HG02981 (cell line): ENCODE measurements at regions not wholly inside any gene's neighbourhood (a gene's known extent, or its start where the extent isn't known, plus 50 kb on each side); places are given as distances from the start of the nearest gene placed in this dataset.

Experiments
- ATAC-seq: cut with Tn5 transposase; IDR thresholded peaks from one replicate; pipeline ENCODE4 v1.9.1; 2021; ENCODE audit warnings: mild to moderate bottlenecking, moderate library complexity; ENCODE audit not compliant: unreplicated experiment

DNA sequence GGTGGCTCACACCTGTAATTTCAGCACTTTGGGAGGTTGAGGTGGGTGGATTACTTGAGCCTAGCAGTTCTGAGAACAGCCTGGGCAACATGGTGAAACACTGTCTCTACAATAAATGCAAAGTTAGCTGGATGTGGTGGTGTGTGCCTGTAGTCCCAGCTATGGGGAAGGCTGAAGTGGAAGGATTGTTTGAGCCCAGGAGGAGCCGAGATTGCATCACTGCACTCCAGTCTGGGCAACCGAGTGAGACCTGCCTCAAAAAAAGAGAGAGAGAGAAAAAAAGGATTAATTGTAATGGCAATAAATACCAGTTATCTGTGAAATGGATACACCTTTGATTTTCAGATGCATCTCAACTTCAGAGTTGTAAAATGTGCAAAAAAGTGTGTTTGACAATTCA, 58.8 kb downstream of the SPRY1 start:
- no peak for ATAC-seq

DNA sequence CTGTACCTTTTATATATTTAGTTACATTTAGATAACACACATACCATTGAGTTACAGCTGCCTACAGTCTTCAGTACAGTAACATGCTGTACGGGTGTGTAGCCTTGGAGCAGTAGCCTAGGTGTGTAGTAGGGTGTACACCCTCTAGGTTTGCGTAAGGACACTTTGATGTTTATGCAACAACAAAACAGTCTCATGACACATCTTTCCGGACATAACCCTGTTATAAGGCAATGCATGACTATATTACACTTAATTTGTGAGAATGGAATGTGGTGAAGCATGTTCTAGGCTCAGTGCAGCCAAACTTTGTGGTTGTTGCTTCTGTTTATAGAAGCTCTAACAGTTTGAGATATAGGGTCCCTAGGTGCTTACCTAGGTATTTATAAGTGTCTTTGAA, 65.4 kb downstream of the SPRY1 start:
- ATAC-seq, result no peak

DNA sequence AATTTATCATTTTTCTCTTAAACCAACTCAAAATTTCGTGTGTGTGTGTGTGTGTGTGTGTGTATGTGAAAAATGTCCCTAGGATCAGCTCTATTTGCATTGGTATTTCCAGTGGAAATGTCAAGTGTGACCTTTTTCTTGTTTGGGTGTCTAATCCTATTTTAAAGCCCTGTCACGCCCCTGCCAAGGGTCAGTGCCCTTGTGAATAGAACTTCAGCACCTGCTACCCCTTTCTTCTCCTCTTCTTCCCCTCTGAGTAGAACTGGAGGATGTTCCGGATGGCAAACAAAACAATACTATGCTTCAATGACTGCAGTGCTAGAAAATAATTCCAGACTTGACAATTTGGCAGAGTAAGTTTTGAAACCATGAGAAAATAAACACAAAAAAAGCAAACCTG, 67.3 kb downstream of the SPRY1 start:
- ATAC-seq, result no peak

DNA sequence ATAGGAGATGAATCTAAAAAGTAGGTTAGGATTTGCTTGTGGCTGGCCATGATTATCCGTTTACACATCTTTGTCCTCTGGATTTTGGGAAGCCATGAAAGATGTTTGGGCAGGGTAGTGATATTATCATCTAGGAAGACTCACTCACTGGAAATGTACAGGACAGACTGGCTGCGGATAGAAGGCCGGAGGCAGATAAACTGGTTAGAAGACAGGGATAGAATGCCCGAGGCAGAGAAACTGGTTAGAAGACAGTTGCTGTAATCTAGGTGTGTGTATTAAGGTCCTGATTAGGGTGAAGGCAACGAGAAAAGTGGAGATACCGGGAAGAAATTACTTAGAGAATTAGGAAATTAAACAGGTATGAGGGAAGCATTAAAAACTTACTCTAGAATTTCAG, 68.8 kb downstream of the SPRY1 start:
- ATAC-seq, result no peak

DNA sequence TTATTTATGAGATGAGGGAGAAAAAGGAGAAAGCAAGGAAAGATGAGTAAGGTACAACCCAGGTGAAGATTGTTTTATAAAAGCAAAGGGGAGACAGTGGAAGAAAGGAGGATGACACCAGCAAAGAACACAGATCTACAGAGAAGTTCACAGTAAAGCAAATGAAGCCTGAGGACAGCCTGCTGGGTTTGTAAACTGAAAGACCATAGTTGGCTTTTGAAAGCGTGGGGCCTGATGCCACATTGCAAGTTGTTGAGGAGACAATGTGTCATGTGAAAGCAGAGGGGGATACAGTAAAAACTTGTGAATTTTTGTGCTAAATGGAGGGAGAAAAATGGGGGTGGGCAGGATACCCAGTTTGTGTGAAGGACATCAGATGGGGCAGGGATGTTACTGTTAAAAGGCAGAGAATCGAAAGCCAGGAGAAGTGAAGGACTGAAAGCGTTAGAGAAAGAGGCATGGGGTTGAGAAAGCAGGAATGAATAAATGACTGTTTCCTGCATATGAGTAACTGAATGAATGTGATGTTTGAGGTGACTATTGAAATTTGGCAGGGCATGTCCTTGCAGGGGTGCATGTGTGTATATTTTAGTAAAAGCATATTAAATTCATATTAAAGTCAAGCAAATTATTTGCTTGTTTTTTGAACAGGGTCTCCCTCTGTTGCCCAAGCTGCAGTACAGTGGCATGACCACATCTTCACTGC, 69.6 kb downstream of the SPRY1 start:
- no peak for ATAC-seq

DNA sequence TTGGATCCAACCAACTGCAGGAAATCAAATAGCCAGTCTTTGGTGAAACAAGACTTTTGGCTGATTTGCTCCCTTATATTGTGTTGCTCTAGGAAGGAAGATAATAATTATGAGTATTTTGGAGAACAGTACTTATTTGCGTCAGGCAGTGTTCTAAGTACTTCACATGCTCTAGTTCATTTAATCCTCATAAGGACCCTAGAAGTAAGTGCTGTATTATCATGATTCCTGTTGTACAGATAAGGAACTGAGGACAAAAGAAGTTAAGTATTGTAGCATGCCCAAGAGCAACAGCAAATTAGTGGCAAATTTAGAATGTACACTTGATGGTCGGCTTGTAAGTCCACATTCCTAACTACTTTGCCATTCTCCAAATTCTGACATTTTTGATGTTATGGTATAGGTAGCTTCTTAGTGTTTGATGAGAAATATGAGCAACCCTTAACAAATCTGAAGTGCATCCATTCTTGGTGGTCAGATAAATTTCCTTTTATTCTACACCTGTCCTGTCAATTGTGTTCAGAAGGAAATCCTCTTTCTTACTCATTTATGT, 72.0 kb downstream of the SPRY1 start:
- ATAC-seq, result no peak

- ATAC-seq, result no peak
Measured at GRCh38 chr4:123469245-123469644, 72.7 kb downstream of the SPRY1 start.

- no peak for ATAC-seq
Measured at GRCh38 chr4:123469696-123470095, 73.1 kb downstream of the SPRY1 start.

DNA sequence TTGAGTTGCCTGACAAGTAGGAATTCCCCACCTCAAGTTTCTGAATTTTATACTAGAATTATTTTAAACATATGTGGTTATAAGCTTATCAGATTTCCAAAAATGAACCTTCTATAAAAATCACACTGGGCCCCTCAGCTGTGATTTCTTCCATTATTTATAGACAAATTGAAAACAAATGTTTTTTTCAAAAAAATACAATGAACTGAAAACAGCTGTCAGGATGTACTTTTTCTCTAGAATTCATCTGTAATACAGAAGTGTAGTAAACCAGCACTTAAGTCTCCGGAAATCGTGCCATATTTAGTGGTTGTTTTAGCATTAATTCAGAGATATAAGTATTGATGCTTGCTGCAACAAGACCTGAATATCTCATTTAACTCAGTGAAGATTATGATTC, 74.0 kb downstream of the SPRY1 start:
- ATAC-seq, result no peak

DNA sequence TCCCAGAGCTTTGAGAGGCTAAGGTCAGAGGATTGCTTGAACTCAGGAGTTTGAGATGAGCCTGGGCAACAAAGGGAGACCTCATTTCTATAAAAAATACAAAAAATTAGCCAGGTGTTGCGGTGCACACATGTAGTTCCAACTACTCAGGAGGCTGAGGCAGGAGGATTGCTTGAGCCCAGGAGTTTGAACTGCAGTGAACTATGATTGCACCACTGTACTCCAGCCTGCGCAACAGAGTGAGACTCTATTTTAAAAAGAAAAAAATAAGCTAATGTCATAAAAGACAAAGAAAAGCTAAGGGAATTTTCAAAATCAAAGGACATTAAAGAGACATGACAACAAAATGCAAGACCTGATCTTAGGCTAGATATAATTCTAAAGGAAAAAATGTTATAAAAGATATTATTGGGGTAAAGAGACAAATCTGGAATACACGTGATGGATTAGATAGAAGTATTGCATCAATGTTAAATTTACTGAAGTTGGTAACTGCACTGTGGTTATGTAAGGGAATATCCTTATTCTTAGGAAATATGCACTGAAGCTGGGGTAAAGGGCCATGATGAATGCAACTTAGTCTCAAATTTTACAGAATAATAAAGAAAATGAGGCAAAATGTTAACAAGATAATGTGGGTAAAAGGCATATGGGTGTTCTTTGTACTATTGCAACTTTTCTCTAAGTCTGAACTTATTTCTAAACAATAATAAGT, 75.2 kb downstream of the SPRY1 start:
- no peak for ATAC-seq

DNA sequence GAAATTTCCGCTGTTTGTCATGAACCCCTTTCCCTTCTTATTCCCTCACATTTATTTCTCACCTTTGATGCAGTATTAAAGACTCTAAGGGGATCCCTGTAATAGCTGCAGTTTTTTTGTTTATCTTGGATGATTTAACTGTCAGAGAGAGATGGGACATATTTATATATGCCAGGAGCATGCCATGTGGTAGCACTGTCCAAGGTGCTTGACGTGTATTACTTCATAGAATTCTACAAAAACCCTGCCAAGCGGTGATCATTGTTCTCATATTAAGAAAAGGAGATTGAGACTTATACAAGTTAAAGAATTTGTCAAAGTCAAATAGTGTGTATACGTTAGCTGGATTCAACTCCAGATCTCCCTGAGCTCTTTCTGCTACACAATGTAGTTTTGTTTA, 78.2 kb downstream of the SPRY1 start:
- ATAC-seq, result no peak

GRCh38 chr4:123476089-123476488, 79.5 kb downstream of the SPRY1 start:
- peak; percentile 49 for ATAC-seq

DNA sequence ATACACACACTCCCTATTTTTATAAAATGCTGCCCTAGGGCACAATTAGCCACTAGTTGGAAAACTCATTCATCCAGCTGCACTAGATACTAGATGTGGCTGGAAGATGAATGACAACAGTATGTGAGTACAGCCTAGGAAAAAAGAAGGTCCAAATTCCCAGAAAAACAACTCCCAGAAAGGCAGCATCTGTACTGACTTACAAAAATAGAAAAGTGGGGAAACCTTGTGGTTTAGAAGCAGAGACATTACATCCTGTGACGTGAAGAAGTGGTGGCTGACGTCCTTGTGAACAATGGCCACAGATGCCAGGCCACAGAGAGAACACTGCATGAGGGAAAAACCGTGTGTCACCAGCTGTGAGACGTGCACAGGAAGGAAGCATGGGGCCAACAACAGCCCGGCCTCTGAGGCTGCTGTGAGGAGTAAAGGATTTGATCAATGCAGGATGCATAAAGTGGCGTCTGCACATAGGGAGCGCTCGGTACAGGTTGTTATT, 81.2 kb downstream of the SPRY1 start:
- ATAC-seq, result peak; percentile 67

- ATAC-seq, result no peak
Measured at GRCh38 chr4:123478859-123479345, 82.3 kb downstream of the SPRY1 start.

DNA sequence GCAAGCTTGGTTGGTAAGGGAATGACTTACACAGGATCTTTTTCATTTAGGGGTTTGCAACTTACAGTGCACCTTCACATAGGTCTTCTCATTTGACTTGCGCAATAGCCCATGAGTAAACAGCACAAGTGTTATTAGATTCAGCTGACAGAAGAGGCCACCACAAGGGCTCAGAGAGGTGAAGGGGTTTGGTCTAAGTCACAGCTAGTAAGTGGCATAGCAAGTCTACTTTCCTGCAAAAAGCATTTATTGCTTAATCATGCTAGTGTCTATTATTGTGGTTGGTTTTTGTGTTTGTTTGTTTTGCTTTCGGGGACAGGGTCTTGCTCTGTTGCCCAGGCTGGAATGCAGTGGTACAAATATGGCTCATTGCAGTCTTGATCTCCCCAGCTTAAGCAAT, 83.3 kb downstream of the SPRY1 start:
- ATAC-seq, result no peak

DNA sequence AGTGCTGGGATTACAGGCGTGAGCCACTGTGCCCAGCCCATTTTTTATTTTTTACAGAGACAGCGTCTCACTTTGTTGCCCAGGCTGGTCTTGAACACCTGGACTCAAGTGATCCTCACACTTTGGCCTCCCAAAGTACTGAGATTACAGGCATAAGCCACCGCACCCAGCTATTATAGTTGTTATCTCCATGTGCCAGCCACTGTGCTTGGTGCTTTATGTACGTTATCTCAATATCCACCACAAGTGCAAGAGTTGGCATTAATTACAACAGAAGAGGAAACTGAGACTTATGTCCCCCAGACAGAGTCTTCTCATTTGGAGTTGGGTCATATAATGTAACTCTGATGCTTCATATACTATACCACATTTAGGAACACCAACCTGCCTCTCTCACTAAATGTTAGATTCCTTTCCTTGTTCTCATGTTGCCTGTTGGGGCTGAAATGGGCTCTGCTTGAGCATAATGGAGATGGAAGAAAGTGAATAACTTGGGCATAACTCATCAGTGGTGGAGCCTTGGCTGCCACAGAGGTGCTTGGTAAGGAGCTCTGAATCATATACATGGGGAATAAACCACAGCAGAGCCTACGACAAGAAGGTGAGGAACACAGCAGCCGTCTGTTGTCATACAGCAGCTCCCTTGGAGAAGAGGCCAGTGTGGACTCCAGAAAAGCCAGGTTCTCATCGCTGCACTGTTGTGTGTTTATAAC, 84.3 kb downstream of the SPRY1 start:
- ATAC-seq, result no peak

- ATAC-seq, result no peak
Measured at GRCh38 chr4:123481717-123482116, 85.1 kb downstream of the SPRY1 start.

DNA sequence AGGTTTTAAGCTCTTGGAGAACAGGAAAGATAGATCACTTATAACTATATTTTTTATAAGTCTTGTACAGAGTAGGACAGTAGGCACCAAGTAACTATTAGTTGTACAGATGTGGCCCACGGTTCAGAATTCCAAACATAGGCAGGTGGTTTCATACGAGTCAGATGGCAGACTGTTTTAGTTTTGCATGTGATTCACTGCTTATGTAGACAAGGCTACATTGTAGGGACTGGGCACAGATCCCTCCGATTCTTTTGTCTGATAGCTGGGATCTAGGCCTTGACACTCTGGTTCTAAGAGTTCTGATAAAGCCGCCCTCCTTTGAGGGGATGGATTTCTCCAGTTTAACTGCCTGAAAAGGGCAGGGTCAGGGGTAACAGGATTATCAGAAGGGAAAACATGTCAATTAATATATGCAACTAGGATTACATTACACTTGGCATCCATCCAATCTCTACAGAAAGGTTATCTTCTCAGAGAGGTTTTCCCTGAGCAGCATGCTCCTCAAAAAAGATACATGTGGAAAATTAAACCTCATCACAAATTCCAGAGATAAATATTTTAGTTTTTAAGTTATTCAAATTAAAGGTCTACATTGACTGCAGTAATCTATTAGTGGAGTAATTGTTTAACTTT, 87.8 kb downstream of the SPRY1 start:
- no peak for ATAC-seq

DNA sequence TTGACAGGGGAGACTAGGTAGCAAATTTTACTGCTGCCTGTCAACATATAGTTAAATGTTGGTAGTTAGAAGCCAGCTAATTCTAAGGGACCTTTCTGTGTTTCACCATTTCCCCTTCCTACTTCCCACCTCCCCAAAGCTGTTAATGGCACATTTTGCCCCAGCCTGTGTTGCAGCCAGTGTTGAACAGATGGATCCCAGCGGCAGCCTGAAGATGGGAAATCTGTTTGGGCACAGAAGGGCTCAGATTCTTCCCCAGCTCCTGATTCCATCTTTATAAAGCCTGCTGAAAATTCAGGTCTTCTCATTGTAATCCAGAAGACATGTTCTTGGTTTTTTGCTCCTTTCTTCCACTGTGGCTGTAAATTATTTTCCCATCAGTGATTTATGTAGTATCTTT, 89.0 kb downstream of the SPRY1 start:
- no peak for ATAC-seq

- ATAC-seq, result peak; percentile 85
Measured at GRCh38 chr4:123488916-123489315, 92.3 kb downstream of the SPRY1 start.

- no peak for ATAC-seq
Measured at GRCh38 chr4:123495530-123495929, 98.9 kb downstream of the SPRY1 start.
